T47D (cell line): ENCODE measurements at regions not wholly inside any gene's neighbourhood (a gene's known extent, or its start where the extent isn't known, plus 50 kb on each side); places are given as distances from the start of the nearest gene placed in this dataset.

Source experiments
- DNase-seq, 2 experiments: peaks; one replicate each; pipeline versions ENCODE4 v3.0.0 to v3.0.0-alpha.2; 2011 to 2012; ENCODE audit warnings: low read depth in 1 of 2, low spot score in 1 of 2
- JUND ChIP-seq: IDR thresholded peaks from 2 replicates; pipeline ENCODE4 v1.6.1; 2012; ENCODE audit warnings: low read depth
- in situ Hi-C: cut with HindIII; loops from 2 replicates; pipeline ENCODE4 v1.10.0; 2016; ENCODE audit warnings: low sequenced_read_pairs, low pct_unique_long_range_greater_than_20kb

- no peak for TF ChIP-seq JUND
- DNase-seq: no peak
- in situ Hi-C loops: no loop called here
Observed at GRCh38 chr12:126627596-126627995, 1562.4 kb downstream of the AACS start.

GRCh38 chr12:126636821-126637220 is 1571.6 kb downstream of the AACS start:
- no peak for TF ChIP-seq JUND
- no peak for DNase-seq
- in situ Hi-C loops: no loop called here

- no peak for DNase-seq
- TF ChIP-seq JUND: no peak
- in situ Hi-C loops: no loop called here
Observed at GRCh38 chr12:126644236-126645020, 1579.2 kb downstream of the AACS start.

GRCh38 chr12:126648074-126648473 is 1582.8 kb downstream of the AACS start:
- no peak for DNase-seq
- in situ Hi-C loops: no loop called here
- no peak for TF ChIP-seq JUND

GRCh38 chr12:126651133-126651532 is 1585.9 kb downstream of the AACS start:
- in situ Hi-C loops: no loop called here
- no peak for DNase-seq
- no peak for TF ChIP-seq JUND

- in situ Hi-C loops: no loop called here
- DNase-seq: peak in 1 of 2 experiments; percentile 49
- no peak for TF ChIP-seq JUND
Observed at GRCh38 chr12:126663304-126664094, 1598.3 kb downstream of the AACS start.

- TF ChIP-seq JUND: no peak
- DNase-seq: no peak
- in situ Hi-C loops: no loop called here
Observed at GRCh38 chr12:126667339-126667738, 1599.6 kb upstream of the TMEM132C start.

- no peak for TF ChIP-seq JUND
- in situ Hi-C loops: no loop called here
- DNase-seq: no peak
Observed at GRCh38 chr12:126668538-126668937, 1598.4 kb upstream of the TMEM132C start.

GRCh38 chr12:126668961-126669360 is 1598.0 kb upstream of the TMEM132C start:
- in situ Hi-C loops: no loop called here
- no peak for TF ChIP-seq JUND
- no peak for DNase-seq

- no peak for DNase-seq
- in situ Hi-C loops: no loop called here
- no peak for TF ChIP-seq JUND
Observed at GRCh38 chr12:126676434-126676833, 1590.5 kb upstream of the TMEM132C start.

- peak in 1 of 2 experiments; percentile 30 for DNase-seq
- in situ Hi-C loops: no loop called here
- TF ChIP-seq JUND: no peak
Observed at GRCh38 chr12:126681676-126682075, 1585.3 kb upstream of the TMEM132C start.

GRCh38 chr12:126684703-126685102 is 1582.3 kb upstream of the TMEM132C start:
- in situ Hi-C loops: no loop called here
- no peak for DNase-seq
- TF ChIP-seq JUND: no peak

GRCh38 chr12:126685636-126686035 is 1581.3 kb upstream of the TMEM132C start:
- in situ Hi-C loops: no loop called here

GRCh38 chr12:126688556-126688955 is 1578.4 kb upstream of the TMEM132C start:
- TF ChIP-seq JUND: no peak
- in situ Hi-C loops: no loop called here

More at GRCh38 chr12:126685636-126686035, 1581.3 kb upstream of the TMEM132C start:
- DNase-seq: no peak
- TF ChIP-seq JUND: no peak

More at GRCh38 chr12:126688556-126688955, 1578.4 kb upstream of the TMEM132C start:
- DNase-seq: no peak
